GM18520 (cell line): ENCODE measurements at regions not wholly inside any gene's neighbourhood (a gene's known extent, or its start where the extent isn't known, plus 50 kb on each side); places are given as distances from the start of the nearest gene placed in this dataset.
"Not testable (repeated sequence)": the region's sequence is repeated elsewhere in the genome, so short reads cannot be mapped to it uniquely, and the experiment has no call there.

ENCODE experiments used
- ATAC-seq: cut with Tn5 transposase; IDR thresholded peaks from one replicate; pipeline ENCODE4 v1.9.1; 2021; ENCODE audit not compliant: unreplicated experiment

- no peak for ATAC-seq
Measured at GRCh38 chr20:26134606-26135005, 438.0 kb upstream of the ZNF337 start.

DNA sequence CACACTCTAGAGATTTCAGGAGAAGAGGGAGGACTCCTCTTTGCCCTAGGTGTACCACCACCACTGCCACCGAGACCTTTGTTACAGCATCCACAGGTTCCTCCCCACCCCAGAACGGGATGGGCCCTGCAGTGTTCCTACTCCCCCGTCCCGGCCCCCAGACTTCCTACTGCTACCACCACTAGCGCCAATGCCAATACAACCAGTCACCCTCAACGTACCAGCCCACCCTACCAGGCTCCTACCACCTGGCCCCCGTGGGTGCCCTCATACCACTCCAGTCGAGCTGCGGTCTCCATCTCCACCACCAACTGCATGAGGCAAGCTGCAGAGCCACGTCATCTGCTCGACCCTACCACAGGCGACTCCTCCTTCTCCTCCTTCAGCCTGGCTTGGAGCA, 437.1 kb upstream of the ZNF337 start:
- not testable (repeated sequence) for ATAC-seq

GRCh38 chr20:26120920-26121319, 424.3 kb upstream of the ZNF337 start:
- ATAC-seq: not testable (repeated sequence)

GRCh38 chr20:26094498-26094897, 397.8 kb upstream of the ZNF337 start:
- ATAC-seq: not testable (repeated sequence)

GRCh38 chr20:26091921-26092320, 395.3 kb upstream of the ZNF337 start:
- ATAC-seq: not testable (repeated sequence)

- ATAC-seq: not testable (repeated sequence)
Measured at GRCh38 chr20:26086195-26086594, 389.5 kb upstream of the ZNF337 start.

DNA sequence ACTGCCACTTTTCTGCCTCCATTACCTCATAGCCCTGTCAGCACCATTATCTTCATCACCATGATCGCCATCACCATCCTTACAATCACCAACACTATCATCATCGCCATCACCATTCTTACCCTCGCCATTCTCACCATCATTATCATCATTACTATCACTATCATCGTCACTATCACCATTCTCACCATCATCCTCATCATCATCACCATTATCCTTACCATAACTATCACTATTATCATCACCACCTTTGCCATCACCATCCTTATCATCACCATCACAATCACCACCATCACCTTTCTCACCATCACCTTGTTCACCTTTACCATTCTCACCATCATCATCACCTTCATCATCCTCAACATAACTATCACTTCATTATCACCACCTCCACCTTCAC, 377.3 kb upstream of the ZNF337 start:
- not testable (repeated sequence) for ATAC-seq

GRCh38 chr20:26059324-26059723, 362.7 kb upstream of the ZNF337 start:
- ATAC-seq: not testable (repeated sequence)

- not testable (repeated sequence) for ATAC-seq
Measured at GRCh38 chr20:26058446-26058845, 361.8 kb upstream of the ZNF337 start.

DNA sequence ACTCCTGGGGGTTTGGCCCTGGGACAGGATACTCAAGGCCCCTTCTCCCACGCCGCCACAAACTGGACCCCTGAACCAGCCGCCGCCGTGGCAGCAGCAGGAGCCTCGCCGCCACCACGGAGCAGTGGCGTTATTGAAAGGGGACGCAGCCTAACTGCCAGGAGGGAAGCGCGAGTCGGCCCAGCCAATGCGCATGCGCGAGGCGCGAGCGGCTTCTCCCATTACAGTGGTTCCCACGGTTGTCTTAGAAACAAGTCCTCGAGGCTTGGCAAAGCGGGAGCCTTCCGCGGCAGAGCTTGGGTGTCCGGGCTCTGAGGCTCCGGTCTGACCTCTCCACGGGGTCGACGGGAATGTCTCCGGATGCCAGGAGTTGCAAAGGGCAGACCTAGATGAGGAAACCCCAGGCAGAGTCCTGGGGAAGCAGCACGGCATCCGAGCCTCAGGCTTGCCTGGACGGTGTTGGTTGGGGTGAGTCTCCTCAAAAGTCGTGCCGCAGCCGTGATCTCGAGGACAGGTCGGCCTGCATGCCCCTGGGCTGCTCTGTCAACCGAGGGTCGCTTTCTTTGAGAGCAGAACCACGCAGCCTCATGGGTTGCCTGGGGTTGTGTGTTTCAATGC, 360.6 kb upstream of the ZNF337 start:
- ATAC-seq: not testable (repeated sequence)

GRCh38 chr20:26025792-26026191, 329.1 kb upstream of the ZNF337 start:
- ATAC-seq: not testable (repeated sequence)

DNA sequence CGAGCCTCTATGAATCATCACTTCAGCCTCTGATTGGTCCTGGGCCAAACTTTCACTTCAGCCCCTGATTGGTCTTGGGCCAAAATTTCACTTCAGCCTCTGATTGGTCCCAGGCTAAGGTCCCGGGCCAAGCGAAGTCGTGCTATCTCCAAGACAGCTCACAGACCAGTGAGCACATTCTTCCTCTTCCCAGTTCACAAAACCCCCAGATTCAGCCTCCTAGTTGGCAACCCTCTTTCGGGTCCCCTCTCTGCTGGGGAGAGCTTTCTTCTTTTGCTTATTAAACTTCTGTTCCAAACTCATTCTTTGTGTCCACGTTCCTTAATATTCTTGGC, 314.3 kb upstream of the ZNF337 start:
- ATAC-seq: not testable (repeated sequence)

GRCh38 chr20:26010224-26010941, 313.7 kb upstream of the ZNF337 start:
- ATAC-seq: not testable (repeated sequence)

DNA sequence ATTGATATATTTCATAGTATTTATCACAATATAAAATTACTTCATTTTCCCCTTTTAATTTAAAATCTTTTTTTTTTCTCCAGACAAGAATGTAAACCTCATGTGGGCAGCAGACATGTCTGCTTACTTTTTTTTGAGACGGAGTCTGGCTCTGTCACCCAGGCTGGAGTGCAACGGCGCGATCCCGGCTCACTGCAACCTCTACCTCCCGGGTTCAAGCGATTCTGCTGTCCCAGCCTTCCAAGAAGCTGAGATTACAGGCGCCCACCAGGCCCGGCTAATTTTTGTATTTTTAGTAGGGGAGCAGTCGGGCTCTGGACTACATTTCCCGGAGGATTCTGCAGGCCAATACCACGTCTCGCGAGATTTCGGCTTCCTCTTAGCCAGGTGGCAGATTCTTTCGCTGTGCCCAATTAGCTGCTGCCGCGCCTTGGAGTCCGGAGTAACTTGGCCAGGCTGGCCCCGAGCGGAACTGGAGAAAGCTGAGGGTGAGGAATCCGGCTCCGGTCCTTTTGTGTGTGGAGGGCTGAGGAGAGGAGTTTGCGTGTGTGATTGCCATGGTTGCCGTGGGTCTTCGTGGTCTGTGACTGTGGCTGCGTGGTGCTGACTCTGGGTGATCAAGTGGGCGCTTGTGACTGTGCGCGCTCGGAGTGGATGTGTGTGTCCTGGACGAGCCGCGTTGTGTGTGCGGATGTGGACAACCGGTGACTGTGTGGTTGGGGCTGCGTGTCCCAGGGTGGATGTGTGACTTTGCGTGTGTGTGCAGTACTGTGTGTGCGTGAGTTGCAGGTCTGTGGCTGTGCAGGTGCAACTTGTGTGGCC, 313.0 kb upstream of the ZNF337 start:
- ATAC-seq: not testable (repeated sequence)

DNA sequence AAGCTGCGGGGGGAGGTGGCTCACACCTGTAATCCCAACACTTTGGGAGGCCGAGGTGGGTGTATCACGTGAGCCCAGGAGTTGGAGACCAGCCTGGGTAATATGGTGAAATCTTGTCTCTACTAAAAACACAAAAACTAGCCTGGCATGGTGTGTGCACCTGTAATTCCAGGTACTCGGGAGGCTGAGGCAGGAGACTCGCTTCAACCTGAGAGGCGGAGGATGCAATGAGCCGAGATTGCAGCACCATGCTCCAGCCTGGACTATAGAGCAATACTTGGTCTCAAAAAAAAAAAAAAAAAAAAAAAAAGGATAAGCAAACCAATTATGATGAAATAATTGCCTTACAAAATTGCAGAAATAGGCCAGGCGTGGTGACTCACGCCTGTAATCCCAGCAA, 311.4 kb upstream of the ZNF337 start:
- not testable (repeated sequence) for ATAC-seq

DNA sequence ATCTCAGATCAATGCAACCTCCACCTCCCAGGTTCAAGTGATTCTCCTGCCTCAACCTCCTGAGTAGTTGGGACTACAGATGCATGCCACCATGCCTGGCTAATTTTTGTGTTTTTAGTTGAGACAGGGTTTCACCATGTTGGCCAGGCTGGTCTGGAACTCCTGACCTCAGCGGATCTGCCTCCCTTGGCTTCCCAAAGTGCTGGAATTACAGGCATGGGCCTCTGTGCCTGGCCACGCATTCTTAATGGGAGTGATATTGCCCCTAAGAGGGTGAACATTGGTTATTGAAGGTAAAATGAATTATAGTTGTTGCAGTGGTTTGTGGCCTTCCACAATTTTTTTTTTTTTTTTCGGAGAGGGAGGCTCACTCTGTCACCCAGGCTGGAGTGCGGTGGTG, 309.5 kb upstream of the ZNF337 start:
- not testable (repeated sequence) for ATAC-seq

GRCh38 chr20:26003959-26004358, 307.3 kb upstream of the ZNF337 start:
- ATAC-seq: not testable (repeated sequence)

GRCh38 chr20:25997367-25998038, 300.9 kb upstream of the ZNF337 start:
- not testable (repeated sequence) for ATAC-seq

- no peak for ATAC-seq
Measured at GRCh38 chr20:25992146-25992545, 295.5 kb upstream of the ZNF337 start.

GRCh38 chr20:25991756-25992130, 295.1 kb upstream of the ZNF337 start:
- ATAC-seq: no peak

DNA sequence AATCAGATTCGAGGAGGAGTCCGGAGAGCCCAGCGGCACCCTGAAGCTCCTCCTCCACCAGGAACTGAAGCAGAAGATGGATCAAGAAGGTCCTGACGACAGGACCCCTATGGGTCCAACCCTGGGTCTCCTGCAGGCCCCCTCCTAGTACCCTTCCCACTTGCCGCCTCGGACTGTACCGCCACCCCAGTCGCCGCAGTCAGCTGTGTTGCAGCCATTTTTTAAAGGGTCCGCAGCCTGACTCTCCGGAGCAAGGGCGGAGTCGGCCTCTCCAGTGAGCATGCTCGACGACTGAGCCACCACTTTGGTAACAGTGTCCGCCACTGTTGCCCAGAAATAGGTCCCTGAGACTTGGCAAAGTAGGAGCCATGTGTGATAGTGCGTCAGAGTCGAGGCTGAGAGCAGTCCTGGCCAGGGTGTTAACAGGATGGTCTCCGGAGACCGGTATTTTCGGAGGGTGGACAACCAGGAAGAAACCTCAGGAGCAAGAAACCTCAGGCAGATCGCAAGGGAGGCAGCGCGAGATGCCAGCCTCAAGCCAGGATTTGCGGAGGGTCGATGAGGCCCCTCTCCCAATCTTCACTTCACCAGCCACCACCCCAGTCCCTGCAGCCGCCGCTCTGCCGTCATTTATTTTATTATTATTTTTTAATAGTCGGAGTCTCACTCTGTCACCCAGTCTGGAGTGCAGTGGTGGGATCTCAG, 294.6 kb upstream of the ZNF337 start:
- no peak for ATAC-seq
